IPS DF 4.7 (cell line): ENCODE measurements at regions not wholly inside any gene's neighbourhood (a gene's known extent, or its start where the extent isn't known, plus 50 kb on each side); places are given as distances from the start of the nearest gene placed in this dataset.

Source experiments
- DNase-seq: peaks from one replicate; pipeline ENCODE4 v3.0.0-alpha.2; 2013; ENCODE audit warnings: low spot score; ENCODE audit errors: extremely low read depth

- DNase-seq: no peak
These were observed 675.3 kb downstream of the BRD1 start for GRCh38 chr22:49152127-49152938.

- DNase-seq: no peak
These were observed 676.2 kb downstream of the BRD1 start for GRCh38 chr22:49151256-49152126.

- DNase-seq: no peak
These were observed 676.9 kb downstream of the BRD1 start for GRCh38 chr22:49150801-49151221.

- no peak for DNase-seq
These were observed 677.7 kb downstream of the BRD1 start for GRCh38 chr22:49149721-49150608.

- DNase-seq: no peak
These were observed 678.7 kb downstream of the BRD1 start for GRCh38 chr22:49148895-49149418.

GRCh38 chr22:49147617-49148175 is 680.0 kb downstream of the BRD1 start:
- no peak for DNase-seq

GRCh38 chr22:49147171-49147570 is 680.5 kb downstream of the BRD1 start:
- DNase-seq: no peak

GRCh38 chr22:49146511-49146910 is 681.2 kb downstream of the BRD1 start:
- DNase-seq: no peak

- DNase-seq: no peak
These were observed 683.9 kb downstream of the BRD1 start for GRCh38 chr22:49143812-49144211.

- DNase-seq: no peak
These were observed 684.8 kb downstream of the BRD1 start for GRCh38 chr22:49142891-49143290.

GRCh38 chr22:49142296-49142695 is 685.4 kb downstream of the BRD1 start:
- no peak for DNase-seq

GRCh38 chr22:49141761-49142160 is 685.9 kb downstream of the BRD1 start:
- DNase-seq: no peak

- no peak for DNase-seq
These were observed 686.6 kb downstream of the BRD1 start for GRCh38 chr22:49140911-49141665.

- no peak for DNase-seq
These were observed 688.1 kb downstream of the BRD1 start for GRCh38 chr22:49139492-49140151.

GRCh38 chr22:49138250-49138790 is 689.4 kb downstream of the BRD1 start:
- no peak for DNase-seq

- DNase-seq: no peak
These were observed 690.4 kb downstream of the BRD1 start for GRCh38 chr22:49137206-49137840.

- DNase-seq: no peak
These were observed 690.9 kb downstream of the BRD1 start for GRCh38 chr22:49136816-49137180.

GRCh38 chr22:49136041-49136815 is 691.4 kb downstream of the BRD1 start:
- DNase-seq: no peak
